ENCODE measurements at regions not wholly inside any gene's neighbourhood (a gene's known extent, or its start where the extent isn't known, plus 50 kb on each side); places are given as distances from the start of the nearest gene placed in this dataset.
"Not testable (repeated sequence)": the region's sequence is repeated elsewhere in the genome, so short reads cannot be mapped to it uniquely, and the experiment has no call there.

- TF ChIP-seq HNF4A (conservative IDR thresholded peaks at IDR 0.05), result no peak
- no peak for TF ChIP-seq FOXA1 (IDR thresholded peaks at IDR 0.05)
- TF ChIP-seq YY1 (IDR thresholded peaks at IDR 0.05), result no peak
- TF ChIP-seq TAF1 (conservative IDR thresholded peaks at IDR 0.05), result no peak
- no peak for TF ChIP-seq JUND (IDR thresholded peaks at IDR 0.05)
- TF ChIP-seq MAX (IDR thresholded peaks at IDR 0.05), result no peak
- TF ChIP-seq ZBTB33 (IDR thresholded peaks at IDR 0.05), result no peak
- no peak for TF ChIP-seq NR2F2 (IDR thresholded peaks at IDR 0.05)
- no peak for TF ChIP-seq FOXA2 (IDR thresholded peaks at IDR 0.05)
- no peak for TF ChIP-seq EGR1 (IDR thresholded peaks at IDR 0.05; ENCODE audit: low read depth in 2 of 2)
- TF ChIP-seq SP1 (IDR thresholded peaks at IDR 0.05), result no peak
- TF ChIP-seq GABPA (IDR thresholded peaks at IDR 0.05 in 1 of 2, conservative IDR thresholded peaks at IDR 0.05 in 1 of 2), result no peak
- TF ChIP-seq CTCF (IDR thresholded peaks at IDR 0.05; ENCODE audit: low read depth, low read length, missing input control), result no peak
- H3K27me3 ChIP-seq (ENCODE audit: control insufficient read depth in 4 of 4, insufficient read depth in 4 of 4, low read length in 3 of 4), result no peaks in the 10 kb centered on the region
- peaks cover 0 to 2% (median 0%) of the 10 kb centered on the region in 4 donors for H3K4me1 ChIP-seq (ENCODE audit: control insufficient read depth in 4 of 4, insufficient read depth in 4 of 4, low read length in 3 of 4)
- no peak overlapping the region for H3K4me3 ChIP-seq (ENCODE audit: low read depth in 1 of 3, low read length in 3 of 3)
- no peak overlapping the region for H3K27ac ChIP-seq (ENCODE audit: low read depth in 1 of 2, low read length in 2 of 2)
- no peaks in the 10 kb centered on the region for H3K9me3 ChIP-seq (ENCODE audit: control insufficient read depth in 4 of 4, low read length in 3 of 4)
- no peak for DNase-seq (ENCODE audit: low spot score)
- H3K9ac ChIP-seq (ENCODE audit: low read depth in 1 of 2, low read length in 2 of 2), result no peak overlapping the region
- 13% methylated on average over 3 of the region's 3 CpGs for WGBS
- H3K36me3 ChIP-seq (ENCODE audit: control insufficient read depth in 4 of 4, insufficient read depth in 3 of 4, low read depth in 1 of 4, low read length in 3 of 4), result no peaks in the 10 kb centered on the region
Observed at GRCh38 chr17:70521821-70522256, 352.5 kb downstream of the KCNJ2 start.

- no peak overlapping the region for H3K27ac ChIP-seq (ENCODE audit: low read depth in 1 of 2, low read length in 2 of 2)
- H3K9ac ChIP-seq (ENCODE audit: low read depth in 1 of 2, low read length in 2 of 2), result no peak overlapping the region
- WGBS, result 54% methylated on average over 4 of the region's 4 CpGs
- H3K9me3 ChIP-seq (ENCODE audit: control insufficient read depth in 4 of 4, low read length in 3 of 4), result no peaks in the 10 kb centered on the region
- peaks cover 0 to 2% (median 0%) of the 10 kb centered on the region in 4 donors for H3K4me1 ChIP-seq (ENCODE audit: control insufficient read depth in 4 of 4, insufficient read depth in 4 of 4, low read length in 3 of 4)
- no peaks in the 10 kb centered on the region for H3K36me3 ChIP-seq (ENCODE audit: control insufficient read depth in 4 of 4, insufficient read depth in 3 of 4, low read depth in 1 of 4, low read length in 3 of 4)
- no peak overlapping the region for H3K4me3 ChIP-seq (ENCODE audit: low read depth in 1 of 3, low read length in 3 of 3)
- TF ChIP-seq SP1 (IDR thresholded peaks at IDR 0.05) (no peak), RAD21 (IDR thresholded peaks at IDR 0.05) (no peak), JUND (IDR thresholded peaks at IDR 0.05) (no peak), YY1 (IDR thresholded peaks at IDR 0.05) (no peak)
- no peaks in the 10 kb centered on the region for H3K27me3 ChIP-seq (ENCODE audit: control insufficient read depth in 4 of 4, insufficient read depth in 4 of 4, low read length in 3 of 4)
- DNase-seq (ENCODE audit: low spot score), result no peak
Observed at GRCh38 chr17:70523426-70523825, 354.1 kb downstream of the KCNJ2 start.

GRCh38 chr17:70525035-70525434 is 355.7 kb downstream of the KCNJ2 start:
- H3K9ac ChIP-seq (ENCODE audit: low read depth in 1 of 2, low read length in 2 of 2); H3K4me3 ChIP-seq (ENCODE audit: low read depth in 1 of 3, low read length in 3 of 3); H3K9me3 ChIP-seq (ENCODE audit: control insufficient read depth in 4 of 4, low read length in 3 of 4); H3K27me3 ChIP-seq (ENCODE audit: control insufficient read depth in 4 of 4, insufficient read depth in 4 of 4, low read length in 3 of 4); H3K4me1 ChIP-seq (ENCODE audit: control insufficient read depth in 4 of 4, insufficient read depth in 4 of 4, low read length in 3 of 4); H3K36me3 ChIP-seq (ENCODE audit: control insufficient read depth in 4 of 4, insufficient read depth in 3 of 4, low read depth in 1 of 4, low read length in 3 of 4); DNase-seq (ENCODE audit: low spot score); H3K27ac ChIP-seq (ENCODE audit: low read depth in 1 of 2, low read length in 2 of 2): not testable (repeated sequence)
- 95% methylated on average over 7 of the region's 7 CpGs for WGBS

All from liver (tissue), 8 donors.